RWPE2 (cell line): ENCODE measurements at regions not wholly inside any gene's neighbourhood (a gene's known extent, or its start where the extent isn't known, plus 50 kb on each side); places are given as distances from the start of the nearest gene placed in this dataset.
A peak's percentile ranks its signal among the peaks of the same experiment; 100 is the strongest.

Experiments
- ATAC-seq: fragments of 200-7000 bp; cut with Tn5 transposase; 3 replicates; pipeline ENCODE4 v1.9.1; 2021; ENCODE audit warnings: low read depth
- DNase-seq: peaks from one replicate; pipeline ENCODE4 v3.0.0-alpha.2; 2020; ENCODE audit warnings: low spot score
- H3K27ac ChIP-seq: fragments of 450-650 bp; 2 replicates; pipeline ENCODE4 v1.5.1; 2017; ENCODE audit warnings: mild to moderate bottlenecking; ENCODE audit not compliant: poor library complexity, severe bottlenecking
- H3K27me3 ChIP-seq: fragments of 250-450 bp; sonication (Bioruptor Pico); 2 replicates; pipeline ENCODE4 v1.5.1; 2021; ENCODE audit warnings: mild to moderate bottlenecking, moderate library complexity; ENCODE audit not compliant: insufficient read depth, poor library complexity, severe bottlenecking
- H3K36me3 ChIP-seq: fragments of 250-450 bp; sonication (Bioruptor Pico); 2 replicates; pipeline ENCODE4 v1.5.1; 2020; ENCODE audit warnings: low read depth, mild to moderate bottlenecking, moderate library complexity
- H3K4me1 ChIP-seq: fragments of 250-450 bp; sonication (Bioruptor Pico); 2 replicates; pipeline ENCODE4 v1.5.1; 2021; ENCODE audit warnings: mild to moderate bottlenecking, moderate library complexity; ENCODE audit not compliant: insufficient read depth, poor library complexity, severe bottlenecking
- H3K4me3 ChIP-seq: fragments of 250-450 bp; sonication (Bioruptor Pico); 2 replicates; pipeline ENCODE4 v1.5.1; 2021; ENCODE audit warnings: mild to moderate bottlenecking, moderate library complexity; ENCODE audit not compliant: severe bottlenecking
- H3K9me3 ChIP-seq: fragments of 250-450 bp; sonication (Bioruptor Pico); 2 replicates; pipeline ENCODE4 v1.5.1; 2021; ENCODE audit warnings: mild to moderate bottlenecking, moderate library complexity; ENCODE audit not compliant: severe bottlenecking
- TF ChIP-seq, protein P1 (sequence below): fragments of 450-650 bp; IDR thresholded peaks from one replicate; pipeline ENCODE4 v1.5.1; 2017; ENCODE audit warnings: mild to moderate bottlenecking, moderate library complexity; ENCODE audit not compliant: poor library complexity, severe bottlenecking

DNA sequence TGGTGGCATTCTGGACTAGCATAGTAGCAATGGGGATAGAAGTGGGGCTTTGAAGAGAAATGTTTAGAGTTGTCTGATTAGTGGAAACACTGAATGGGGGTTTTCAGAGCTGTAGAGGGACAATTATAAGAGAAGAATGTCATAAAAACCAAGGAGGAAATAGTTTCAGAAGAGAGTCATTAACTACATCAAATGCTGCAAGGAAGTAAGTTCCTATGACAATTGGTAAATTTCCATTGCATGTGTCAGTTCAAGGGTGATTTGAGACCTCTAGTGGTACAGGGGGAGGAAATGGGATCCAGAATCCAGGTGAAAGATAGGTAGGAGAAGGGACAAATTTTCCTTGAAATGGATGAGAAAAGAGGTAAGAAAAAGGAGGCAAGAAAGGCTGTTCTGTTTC lies 68.3 kb upstream of the TBC1D5 start:
- Histone ChIP-seq H3K36me3 (no peaks in the 10 kb centered on the region), H3K27ac (no peak overlapping the region), H3K4me3 (no peak overlapping the region), H3K4me1 (no peaks in the 10 kb centered on the region), H3K27me3 (no peaks in the 10 kb centered on the region), H3K9me3 (no peaks in the 10 kb centered on the region)
- ATAC-seq = 0 out of 3 replicates have a peak, but pooled peaks have one; percentile 51
- no peak for DNase-seq
- TF ChIP-seq, protein P1, sequence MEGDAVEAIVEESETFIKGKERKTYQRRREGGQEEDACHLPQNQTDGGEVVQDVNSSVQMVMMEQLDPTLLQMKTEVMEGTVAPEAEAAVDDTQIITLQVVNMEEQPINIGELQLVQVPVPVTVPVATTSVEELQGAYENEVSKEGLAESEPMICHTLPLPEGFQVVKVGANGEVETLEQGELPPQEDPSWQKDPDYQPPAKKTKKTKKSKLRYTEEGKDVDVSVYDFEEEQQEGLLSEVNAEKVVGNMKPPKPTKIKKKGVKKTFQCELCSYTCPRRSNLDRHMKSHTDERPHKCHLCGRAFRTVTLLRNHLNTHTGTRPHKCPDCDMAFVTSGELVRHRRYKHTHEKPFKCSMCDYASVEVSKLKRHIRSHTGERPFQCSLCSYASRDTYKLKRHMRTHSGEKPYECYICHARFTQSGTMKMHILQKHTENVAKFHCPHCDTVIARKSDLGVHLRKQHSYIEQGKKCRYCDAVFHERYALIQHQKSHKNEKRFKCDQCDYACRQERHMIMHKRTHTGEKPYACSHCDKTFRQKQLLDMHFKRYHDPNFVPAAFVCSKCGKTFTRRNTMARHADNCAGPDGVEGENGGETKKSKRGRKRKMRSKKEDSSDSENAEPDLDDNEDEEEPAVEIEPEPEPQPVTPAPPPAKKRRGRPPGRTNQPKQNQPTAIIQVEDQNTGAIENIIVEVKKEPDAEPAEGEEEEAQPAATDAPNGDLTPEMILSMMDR = peak; percentile 39

DNA sequence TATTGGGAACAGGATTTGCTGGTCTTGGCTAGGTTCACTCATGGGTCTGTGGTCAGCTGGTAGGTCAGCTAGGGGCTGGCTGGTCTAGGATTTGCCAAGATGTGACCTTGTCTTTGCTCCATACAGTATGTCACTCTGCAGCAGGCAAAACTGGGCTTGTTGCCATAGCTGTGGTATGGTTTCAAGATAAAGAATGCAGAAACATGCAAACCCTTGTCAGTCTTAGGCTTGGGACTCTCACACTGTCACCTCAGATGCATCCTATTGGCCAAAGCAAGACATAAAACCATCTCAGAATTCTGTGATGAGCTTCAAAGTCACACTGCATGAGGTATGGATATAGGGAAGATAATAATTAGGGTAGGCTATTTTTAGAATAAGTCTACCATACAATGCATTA lies 66.6 kb upstream of the TBC1D5 start:
- ATAC-seq (no peak), DNase-seq (no peak)
- Histone ChIP-seq H3K4me1 (no peaks in the 10 kb centered on the region), H3K27me3 (no peaks in the 10 kb centered on the region), H3K36me3 (no peaks in the 10 kb centered on the region), H3K27ac (no peak overlapping the region), H3K9me3 (no peaks in the 10 kb centered on the region), H3K4me3 (no peak overlapping the region)
- TF ChIP-seq, protein P1 = no peak

DNA sequence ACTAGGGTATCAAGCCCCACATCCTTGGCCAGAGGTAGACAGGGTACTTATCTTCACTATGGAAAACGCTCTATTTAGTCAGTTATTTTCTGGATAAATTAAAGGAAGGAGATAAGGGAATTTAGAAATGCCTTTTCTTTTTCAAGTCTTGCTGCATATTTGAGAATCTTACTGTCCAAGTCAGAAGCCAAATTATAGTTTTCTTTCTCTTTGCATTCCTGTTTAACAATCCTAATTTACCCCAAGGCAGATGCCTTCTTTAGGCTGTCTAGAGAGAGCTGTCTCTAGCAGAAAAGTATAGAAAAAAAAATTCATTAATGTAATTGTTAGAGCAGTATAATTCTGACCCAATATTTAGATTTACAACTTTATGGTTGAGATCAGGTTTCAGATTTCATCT lies 64.4 kb upstream of the TBC1D5 start:
- Histone ChIP-seq H3K27me3 (no peaks in the 10 kb centered on the region), H3K4me3 (no peak overlapping the region), H3K9me3 (no peaks in the 10 kb centered on the region), H3K4me1 (no peaks in the 10 kb centered on the region), H3K36me3 (no peaks in the 10 kb centered on the region), H3K27ac (no peak overlapping the region)
- no peak for ATAC-seq
- TF ChIP-seq, protein P1 = no peak
- DNase-seq = no peak

DNA sequence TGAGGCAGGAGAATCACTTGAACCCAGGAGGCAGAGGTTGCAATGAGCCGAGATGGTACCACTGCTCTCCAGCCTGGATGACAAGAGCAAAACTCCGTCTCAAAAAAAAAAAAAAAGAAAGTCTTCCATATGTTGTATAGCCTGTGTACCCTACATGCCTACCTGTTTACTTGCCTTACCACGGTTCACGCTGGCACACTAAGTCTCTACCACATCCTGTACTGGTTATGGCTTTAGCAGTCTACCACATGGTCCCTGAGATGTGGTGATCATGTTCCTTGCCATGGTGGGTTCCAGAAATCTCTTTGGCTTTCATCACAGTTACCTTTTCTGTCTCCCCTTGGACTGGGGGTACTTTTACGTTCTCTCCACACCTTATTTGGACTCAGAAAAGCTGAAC lies 63.8 kb upstream of the TBC1D5 start:
- Histone ChIP-seq H3K4me3 (no peak overlapping the region), H3K27me3 (no peaks in the 10 kb centered on the region), H3K27ac (no peak overlapping the region), H3K4me1 (no peaks in the 10 kb centered on the region), H3K36me3 (no peaks in the 10 kb centered on the region), H3K9me3 (no peaks in the 10 kb centered on the region)
- ATAC-seq (no peak), DNase-seq (no peak)
- TF ChIP-seq, protein P1 = no peak

DNA sequence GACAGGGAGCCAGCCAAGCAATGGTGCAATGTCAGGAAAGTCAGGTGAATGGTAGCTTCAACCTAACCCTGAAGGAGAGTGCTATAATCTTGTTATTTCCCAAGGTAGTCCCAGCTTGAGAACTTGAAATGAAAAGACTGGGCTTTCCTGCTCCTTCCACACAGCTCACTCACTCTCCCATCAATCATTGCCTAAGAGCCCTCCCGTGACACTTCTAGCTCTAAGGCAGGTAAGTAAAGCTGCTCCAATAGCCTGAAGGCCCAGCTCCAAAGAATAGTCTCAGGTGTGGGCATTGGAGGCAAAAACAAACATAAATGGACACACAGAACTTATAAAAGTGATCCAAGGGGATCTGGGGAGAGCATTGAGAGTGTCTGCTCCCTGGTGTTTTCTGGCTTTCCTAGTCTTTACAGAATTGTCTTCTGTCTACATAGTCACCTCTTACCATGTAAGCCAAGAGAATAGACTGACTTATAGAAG lies 63.1 kb upstream of the TBC1D5 start:
- H3K27ac ChIP-seq = no peak overlapping the region
- no peaks in the 10 kb centered on the region for H3K36me3 ChIP-seq
- no peaks in the 10 kb centered on the region for H3K4me1 ChIP-seq
- no peaks in the 10 kb centered on the region for H3K27me3 ChIP-seq
- no peak overlapping the region for H3K4me3 ChIP-seq
- H3K9me3 ChIP-seq = no peaks in the 10 kb centered on the region
- ATAC-seq (no peak), DNase-seq (no peak)
- TF ChIP-seq, protein P1 = no peak
